ENCODE measurements at regions not wholly inside any gene's neighbourhood (a gene's known extent, or its start where the extent isn't known, plus 50 kb on each side); places are given as distances from the start of the nearest gene placed in this dataset.

DNA sequence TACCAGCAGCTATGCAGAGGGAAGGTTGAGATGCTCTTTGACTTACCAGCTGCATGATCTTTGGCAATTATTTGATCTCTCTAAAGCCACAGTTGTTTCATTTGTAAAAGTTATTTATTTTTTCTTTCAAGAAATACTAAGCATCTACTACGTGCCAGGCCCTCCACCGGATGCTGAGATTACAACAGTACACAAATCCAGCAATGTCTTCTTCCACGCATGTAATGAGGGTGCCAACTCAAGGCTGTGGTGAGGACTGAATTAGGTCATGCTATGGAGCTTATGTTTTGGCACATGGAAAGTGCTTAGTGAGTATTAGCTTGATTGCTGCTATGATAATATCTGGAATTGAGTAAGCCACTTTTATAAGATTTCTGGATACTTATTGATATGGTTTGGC lies 358.2 kb downstream of the IRS2 start:
- intact Hi-C loops (cut with DNase I; ENCODE audit: low total_unique reads), result no loop called here
- Histone ChIP-seq H3K4me1 (no peaks in the 10 kb centered on the region), H3K27ac (no peak overlapping the region), H3K27me3 (no peaks in the 10 kb centered on the region), H3K9me3 (no peaks in the 10 kb centered on the region), H3K4me3 (no peak overlapping the region), H3K36me3 (no peaks in the 10 kb centered on the region)
- no peak for TF ChIP-seq CTCF (IDR thresholded peaks at IDR 0.05 in 4 of 5, conservative IDR thresholded peaks at IDR 0.05 in 1 of 5)
- no peak for TF ChIP-seq POLR2A (IDR thresholded peaks at IDR 0.05)
- in situ Hi-C loops (cut with MboI; ENCODE audit: low sequenced_read_pairs in 4 of 4), result no loop called here
- no peak for DNase-seq
- no peak for ATAC-seq

- H3K36me3 ChIP-seq, result no peaks in the 10 kb centered on the region
- no peak overlapping the region for H3K4me3 ChIP-seq
- no peak for DNase-seq
- ATAC-seq, result no peak
- intact Hi-C loops (cut with DNase I; ENCODE audit: low total_unique reads), result no loop called here
- H3K4me1 ChIP-seq, result no peaks in the 10 kb centered on the region
- no peak overlapping the region for H3K27ac ChIP-seq
- TF ChIP-seq CTCF (IDR thresholded peaks at IDR 0.05 in 4 of 5, conservative IDR thresholded peaks at IDR 0.05 in 1 of 5) (no peak), POLR2A (IDR thresholded peaks at IDR 0.05) (no peak)
- H3K9me3 ChIP-seq, result no peaks in the 10 kb centered on the region
- in situ Hi-C loops (cut with MboI; ENCODE audit: low sequenced_read_pairs in 4 of 4), result no loop called here
- no peaks in the 10 kb centered on the region for H3K27me3 ChIP-seq
Observed at GRCh38 chr13:109427695-109428094, 358.7 kb downstream of the IRS2 start.

GRCh38 chr13:109427148-109427547 lies 359.2 kb downstream of the IRS2 start:
- in situ Hi-C loops (cut with MboI; ENCODE audit: low sequenced_read_pairs in 4 of 4), result no loop called here
- DNase-seq (no peak), ATAC-seq (no peak)
- intact Hi-C loops (cut with DNase I; ENCODE audit: low total_unique reads), result no loop called here
- H3K27ac ChIP-seq, result no peak overlapping the region
- H3K9me3 ChIP-seq, result no peaks in the 10 kb centered on the region
- TF ChIP-seq CTCF (IDR thresholded peaks at IDR 0.05 in 4 of 5, conservative IDR thresholded peaks at IDR 0.05 in 1 of 5), result no peak
- no peak for TF ChIP-seq POLR2A (IDR thresholded peaks at IDR 0.05)
- H3K27me3 ChIP-seq, result no peaks in the 10 kb centered on the region
- H3K4me3 ChIP-seq, result no peak overlapping the region
- no peaks in the 10 kb centered on the region for H3K36me3 ChIP-seq
- H3K4me1 ChIP-seq, result no peaks in the 10 kb centered on the region

- Histone ChIP-seq H3K9me3 (no peaks in the 10 kb centered on the region), H3K27ac (no peak overlapping the region), H3K4me1 (no peaks in the 10 kb centered on the region), H3K4me3 (no peak overlapping the region), H3K27me3 (no peaks in the 10 kb centered on the region), H3K36me3 (no peaks in the 10 kb centered on the region)
- in situ Hi-C loops (cut with MboI; ENCODE audit: low sequenced_read_pairs in 4 of 4) (no loop called here), intact Hi-C loops (cut with DNase I; ENCODE audit: low total_unique reads) (no loop called here)
- DNase-seq (no peak), ATAC-seq (no peak)
- TF ChIP-seq POLR2A (IDR thresholded peaks at IDR 0.05) (no peak), CTCF (IDR thresholded peaks at IDR 0.05 in 4 of 5, conservative IDR thresholded peaks at IDR 0.05 in 1 of 5) (no peak)
Observed at GRCh38 chr13:109426690-109426990, 359.7 kb downstream of the IRS2 start.

- Histone ChIP-seq H3K4me3 (no peak overlapping the region), H3K27me3 (no peaks in the 10 kb centered on the region), H3K27ac (no peak overlapping the region), H3K9me3 (no peaks in the 10 kb centered on the region), H3K4me1 (no peaks in the 10 kb centered on the region), H3K36me3 (no peaks in the 10 kb centered on the region)
- in situ Hi-C loops (cut with MboI; ENCODE audit: low sequenced_read_pairs in 4 of 4) (no loop called here), intact Hi-C loops (cut with DNase I; ENCODE audit: low total_unique reads) (no loop called here)
- ATAC-seq (no peak), DNase-seq (no peak)
- TF ChIP-seq POLR2A (IDR thresholded peaks at IDR 0.05) (no peak), CTCF (IDR thresholded peaks at IDR 0.05 in 4 of 5, conservative IDR thresholded peaks at IDR 0.05 in 1 of 5) (no peak)
Observed at GRCh38 chr13:109425821-109426689, 360.3 kb downstream of the IRS2 start.

Data from gastrocnemius medialis (tissue), 4 donors.